Hepatocyte (in vitro differentiated cells): ENCODE measurements at regions not wholly inside any gene's neighbourhood (a gene's known extent, or its start where the extent isn't known, plus 50 kb on each side); places are given as distances from the start of the nearest gene placed in this dataset.

Experiments used
- DNase-seq: peaks from one replicate; pipeline ENCODE4 v3.0.0-alpha.2; 2016; ENCODE audit warnings: low spot score
- H2AFZ ChIP-seq: fragments of 200-600 bp; sonication (generic); 2 replicates; pipeline ENCODE4 v1.6.0; 2016; ENCODE audit warnings: antibody characterized with exemption, mild to moderate bottlenecking
- H3K27ac ChIP-seq: fragments of 200-600 bp; sonication (generic); 2 replicates; pipeline ENCODE4 v1.5.1; 2016; ENCODE audit warnings: mild to moderate bottlenecking
- H3K27me3 ChIP-seq: fragments of 200-600 bp; sonication (generic); 2 replicates; pipeline ENCODE4 v1.6.1; 2016
- H3K36me3 ChIP-seq: fragments of 200-600 bp; sonication (generic); replicated peaks from 2 replicates; pipeline ENCODE4 v1.5.1; 2016; ENCODE audit warnings: low read depth; ENCODE audit not compliant: insufficient read depth
- H3K4me1 ChIP-seq: fragments of 200-600 bp; sonication (generic); 2 replicates; pipeline ENCODE4 v1.5.1; 2016; ENCODE audit warnings: mild to moderate bottlenecking, moderate library complexity; ENCODE audit not compliant: insufficient read depth
- H3K4me2 ChIP-seq: fragments of 200-600 bp; sonication (generic); 2 replicates; pipeline ENCODE4 v1.6.0; 2016
- H3K4me3 ChIP-seq: fragments of 200-600 bp; sonication (generic); 2 replicates; pipeline ENCODE4 v1.5.1; 2016; ENCODE audit warnings: mild to moderate bottlenecking
- H3K79me2 ChIP-seq: fragments of 200-600 bp; sonication (generic); 2 replicates; pipeline ENCODE4 v1.6.0; 2017; ENCODE audit warnings: mild to moderate bottlenecking
- H3K9me2 ChIP-seq: fragments of 200-600 bp; sonication (generic); replicated peaks from 2 replicates; pipeline ENCODE4 v1.6.0; 2017; ENCODE audit warnings: mild to moderate bottlenecking; ENCODE audit not compliant: insufficient read depth
- H3K9me3 ChIP-seq: fragments of 200-600 bp; sonication (generic); 2 replicates; pipeline ENCODE4 v1.5.1; 2016; ENCODE audit warnings: low read depth, mild to moderate bottlenecking
- H4K20me1 ChIP-seq: fragments of 200-600 bp; sonication (generic); 2 replicates; pipeline ENCODE4 v1.6.0; 2016; ENCODE audit warnings: mild to moderate bottlenecking; ENCODE audit not compliant: insufficient read depth, poor library complexity, severe bottlenecking
- EZH2 ChIP-seq: fragments of 200-600 bp; sonication (generic); IDR thresholded peaks from 2 replicates; pipeline ENCODE4 v1.6.1; 2016; ENCODE audit warnings: antibody characterized with exemption, mild to moderate bottlenecking, borderline replicate concordance
- EZH2phosphoT487 ChIP-seq: fragments of 200-600 bp; sonication (generic); IDR thresholded peaks from one replicate; pipeline ENCODE4 v1.6.1; 2018; ENCODE audit warnings: antibody characterized with exemption, mild to moderate bottlenecking, low read depth, moderate library complexity; ENCODE audit not compliant: unreplicated experiment, severe bottlenecking
- WGBS: methylation state at CpG from one replicate; pipeline ENCODE4 v1.1.6; 2016; ENCODE audit warnings: low lambda C conversion rate; ENCODE audit errors: missing lambda C conversion rate; 5-methylcytosine and 5-hydroxymethylcytosine counted together
- TF ChIP-seq, protein P1 (sequence below): fragments of 200-600 bp; sonication (generic); IDR thresholded peaks from 2 replicates; pipeline ENCODE4 v1.5.1; 2016; ENCODE audit warnings: antibody characterized with exemption, mild to moderate bottlenecking; ENCODE audit not compliant: poor library complexity

DNA sequence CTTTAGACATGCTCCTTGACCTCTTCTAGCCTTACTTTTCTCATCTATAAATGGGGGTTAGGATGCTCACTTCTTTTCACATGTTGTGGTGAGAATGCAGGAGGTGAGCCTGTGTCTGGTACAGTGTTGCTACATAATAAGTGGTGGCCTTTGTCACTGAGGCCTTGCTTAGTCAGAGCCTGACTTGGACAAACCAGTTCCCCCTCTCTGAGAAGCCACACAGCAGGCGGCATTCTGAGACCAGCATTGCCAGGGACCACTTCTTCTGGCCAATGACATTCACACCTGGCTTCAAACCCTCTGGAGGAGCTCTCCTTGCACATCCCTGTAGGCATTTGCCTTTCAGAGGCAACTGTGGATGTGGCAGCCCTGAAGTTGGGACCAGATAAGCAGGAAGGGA lies 95.7 kb downstream of the MINAR1 start:
- no peak for DNase-seq
- H3K9me2 ChIP-seq = no peaks in the 10 kb centered on the region
- 0% methylated on average over 1 of the region's 1 CpG for WGBS
- no peaks in the 10 kb centered on the region for H3K9me3 ChIP-seq
- H3K79me2 ChIP-seq = no peaks in the 10 kb centered on the region
- no peak overlapping the region for H3K4me3 ChIP-seq
- no peaks in the 10 kb centered on the region for H4K20me1 ChIP-seq
- no peak overlapping the region for H3K27ac ChIP-seq
- H3K27me3 ChIP-seq = no peaks in the 10 kb centered on the region
- H2AFZ ChIP-seq = no peak overlapping the region
- no peaks in the 10 kb centered on the region for H3K4me1 ChIP-seq
- TF ChIP-seq EZH2 = no peak
- TF ChIP-seq, protein P1, sequence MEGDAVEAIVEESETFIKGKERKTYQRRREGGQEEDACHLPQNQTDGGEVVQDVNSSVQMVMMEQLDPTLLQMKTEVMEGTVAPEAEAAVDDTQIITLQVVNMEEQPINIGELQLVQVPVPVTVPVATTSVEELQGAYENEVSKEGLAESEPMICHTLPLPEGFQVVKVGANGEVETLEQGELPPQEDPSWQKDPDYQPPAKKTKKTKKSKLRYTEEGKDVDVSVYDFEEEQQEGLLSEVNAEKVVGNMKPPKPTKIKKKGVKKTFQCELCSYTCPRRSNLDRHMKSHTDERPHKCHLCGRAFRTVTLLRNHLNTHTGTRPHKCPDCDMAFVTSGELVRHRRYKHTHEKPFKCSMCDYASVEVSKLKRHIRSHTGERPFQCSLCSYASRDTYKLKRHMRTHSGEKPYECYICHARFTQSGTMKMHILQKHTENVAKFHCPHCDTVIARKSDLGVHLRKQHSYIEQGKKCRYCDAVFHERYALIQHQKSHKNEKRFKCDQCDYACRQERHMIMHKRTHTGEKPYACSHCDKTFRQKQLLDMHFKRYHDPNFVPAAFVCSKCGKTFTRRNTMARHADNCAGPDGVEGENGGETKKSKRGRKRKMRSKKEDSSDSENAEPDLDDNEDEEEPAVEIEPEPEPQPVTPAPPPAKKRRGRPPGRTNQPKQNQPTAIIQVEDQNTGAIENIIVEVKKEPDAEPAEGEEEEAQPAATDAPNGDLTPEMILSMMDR = no peak
- no peak for TF ChIP-seq EZH2phosphoT487
- no peaks in the 10 kb centered on the region for H3K36me3 ChIP-seq
- no peak overlapping the region for H3K4me2 ChIP-seq

DNA sequence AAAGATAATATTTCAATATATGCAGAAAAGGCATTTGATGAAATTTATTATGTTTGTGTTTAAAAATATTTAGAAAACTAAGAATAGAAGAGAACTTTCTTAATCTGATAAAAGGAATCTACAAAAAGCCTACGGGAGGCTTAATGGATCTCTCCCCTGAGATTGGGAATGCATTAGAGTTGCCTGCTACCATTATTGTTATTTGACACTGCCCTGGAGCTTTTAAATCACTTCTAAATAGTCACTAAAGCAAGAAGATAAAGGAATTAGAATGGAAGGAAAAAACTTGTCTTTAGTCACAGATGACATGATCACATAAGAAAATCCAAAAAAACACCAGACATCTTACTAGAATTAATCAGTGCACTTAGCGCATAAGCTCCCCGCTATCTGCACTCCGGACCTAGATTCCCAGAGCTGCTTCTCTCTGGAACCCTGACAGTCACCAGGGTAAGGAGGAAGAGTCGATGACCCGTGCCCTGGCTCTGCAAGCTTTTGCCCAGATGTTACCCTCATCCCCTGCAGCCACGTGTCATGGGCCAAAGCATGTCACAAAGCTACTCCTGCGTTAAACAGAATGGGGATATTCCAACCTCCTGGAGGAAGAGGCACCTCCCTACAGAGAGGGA lies 97.1 kb downstream of the MINAR1 start:
- Histone ChIP-seq H3K27me3 (no peaks in the 10 kb centered on the region), H4K20me1 (no peaks in the 10 kb centered on the region), H3K79me2 (no peaks in the 10 kb centered on the region), H3K27ac (no peak overlapping the region), H3K4me3 (no peak overlapping the region), H3K4me2 (no peak overlapping the region), H3K9me2 (no peaks in the 10 kb centered on the region), H2AFZ (no peak overlapping the region), H3K36me3 (no peaks in the 10 kb centered on the region), H3K9me3 (no peaks in the 10 kb centered on the region), H3K4me1 (no peaks in the 10 kb centered on the region)
- WGBS = 62% methylated on average over 8 of the region's 8 CpGs
- DNase-seq = no peak
- TF ChIP-seq EZH2 (no peak), EZH2phosphoT487 (no peak)
- TF ChIP-seq, protein P1 = no peak

- 90% methylated on average over 3 of the region's 3 CpGs for WGBS
- Histone ChIP-seq H4K20me1 (no peaks in the 10 kb centered on the region), H3K4me3 (no peak overlapping the region), H3K27me3 (no peaks in the 10 kb centered on the region), H3K9me2 (no peaks in the 10 kb centered on the region), H3K9me3 (no peaks in the 10 kb centered on the region), H3K27ac (no peak overlapping the region), H3K36me3 (no peaks in the 10 kb centered on the region), H3K79me2 (no peaks in the 10 kb centered on the region), H3K4me1 (no peaks in the 10 kb centered on the region), H2AFZ (no peak overlapping the region), H3K4me2 (no peak overlapping the region)
- TF ChIP-seq, protein P1 = no peak
- TF ChIP-seq EZH2 = no peak
- no peak for TF ChIP-seq EZH2phosphoT487
- no peak for DNase-seq
Measured at GRCh38 chr15:79535536-79535935, 103.4 kb downstream of the MINAR1 start.

DNA sequence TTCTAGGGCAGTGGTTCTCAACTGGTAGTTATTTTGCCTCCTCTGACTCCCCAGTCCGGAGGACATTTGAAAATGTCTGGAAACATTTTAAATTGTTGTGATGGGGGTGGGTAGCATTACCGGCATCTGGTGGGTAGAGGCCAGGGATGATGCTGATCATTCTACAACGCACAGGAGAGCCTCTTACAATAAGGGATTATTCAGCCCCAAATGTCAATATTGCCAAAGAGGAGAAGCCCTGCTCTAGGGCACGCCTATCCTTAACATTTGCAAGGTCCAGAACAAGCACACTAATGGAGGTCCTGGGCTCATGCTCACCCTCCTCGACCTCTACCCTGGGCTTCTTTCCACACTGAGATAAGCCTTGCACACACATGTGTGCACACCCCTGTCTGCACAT lies 106.4 kb downstream of the MINAR1 start:
- H4K20me1 ChIP-seq = no peaks in the 10 kb centered on the region
- H3K4me1 ChIP-seq = no peaks in the 10 kb centered on the region
- no peak overlapping the region for H3K27ac ChIP-seq
- no peaks in the 10 kb centered on the region for H3K9me2 ChIP-seq
- H3K27me3 ChIP-seq = no peaks in the 10 kb centered on the region
- no peak overlapping the region for H3K4me2 ChIP-seq
- DNase-seq = no peak
- no peaks in the 10 kb centered on the region for H3K9me3 ChIP-seq
- H2AFZ ChIP-seq = no peak overlapping the region
- WGBS = 85% methylated on average over 5 of the region's 5 CpGs
- TF ChIP-seq EZH2 = no peak
- TF ChIP-seq, protein P1 = no peak
- no peak for TF ChIP-seq EZH2phosphoT487
- no peak overlapping the region for H3K4me3 ChIP-seq
- H3K36me3 ChIP-seq = no peaks in the 10 kb centered on the region
- no peaks in the 10 kb centered on the region for H3K79me2 ChIP-seq
